H1 (cell line): ENCODE measurements at regions not wholly inside any gene's neighbourhood (a gene's known extent, or its start where the extent isn't known, plus 50 kb on each side); places are given as distances from the start of the nearest gene placed in this dataset.

Experiments
- ATF3 ChIP-seq: IDR thresholded peaks from 2 replicates; pipeline ENCODE4 v1.6.1; 2011; ENCODE audit warnings: low read depth, mild to moderate bottlenecking, low read length; ENCODE audit not compliant: insufficient read depth
- CEBPB ChIP-seq: IDR thresholded peaks from 2 replicates; pipeline ENCODE4 v1.6.1; 2012; ENCODE audit warnings: low read depth, low read length
- EP300 ChIP-seq, 2 experiments: IDR thresholded peaks; 1 replicate in 1 of 2; 2 replicates in 1 of 2; pipeline ENCODE4 v1.6.1; 2011 to 2012; ENCODE audit warnings: low read depth in 2 of 2, low read length in 2 of 2, mild to moderate bottlenecking in 2 of 2, borderline replicate concordance in 1 of 2, inconsistent platforms in 1 of 2, moderate library complexity in 1 of 2
- SP4 ChIP-seq: IDR thresholded peaks from 2 replicates; pipeline ENCODE4 v1.6.1; 2012; ENCODE audit warnings: low read length, inconsistent platforms
- TF ChIP-seq, protein P1 (sequence below): fragments of 300-600 bp; sonication (generic); IDR thresholded peaks from 2 replicates; pipeline ENCODE4 v1.7.1; 2012; ENCODE audit warnings: low read length, moderate library complexity, mild to moderate bottlenecking, inconsistent platforms; ENCODE audit not compliant: insufficient replicate concordance
- TF ChIP-seq, protein P2 (sequence below): IDR thresholded peaks from 2 replicates; pipeline ENCODE4 v1.6.1; 2011; ENCODE audit warnings: low read length, improper control_type of control experiment

DNA sequence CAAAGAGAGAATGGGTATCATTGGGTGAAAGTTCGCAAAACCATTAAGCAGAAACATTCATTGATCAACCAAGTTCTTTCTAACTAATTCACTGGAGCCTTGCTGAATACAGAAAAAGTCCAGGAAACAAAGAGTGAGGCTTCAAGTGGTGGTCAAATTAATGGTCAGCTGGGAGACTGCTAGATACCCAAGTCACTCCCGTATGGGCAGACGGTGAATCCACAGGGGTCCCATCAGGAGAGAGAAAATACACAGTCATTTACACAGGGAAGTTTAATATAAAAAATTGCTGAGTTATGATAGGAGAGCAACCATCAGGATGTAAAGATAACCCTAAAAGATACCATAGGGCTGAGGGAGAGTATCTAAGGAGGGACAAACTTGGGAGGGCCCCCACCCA, 198.7 kb upstream of the DTNBP1 start (continued):
- TF ChIP-seq, protein P1, sequence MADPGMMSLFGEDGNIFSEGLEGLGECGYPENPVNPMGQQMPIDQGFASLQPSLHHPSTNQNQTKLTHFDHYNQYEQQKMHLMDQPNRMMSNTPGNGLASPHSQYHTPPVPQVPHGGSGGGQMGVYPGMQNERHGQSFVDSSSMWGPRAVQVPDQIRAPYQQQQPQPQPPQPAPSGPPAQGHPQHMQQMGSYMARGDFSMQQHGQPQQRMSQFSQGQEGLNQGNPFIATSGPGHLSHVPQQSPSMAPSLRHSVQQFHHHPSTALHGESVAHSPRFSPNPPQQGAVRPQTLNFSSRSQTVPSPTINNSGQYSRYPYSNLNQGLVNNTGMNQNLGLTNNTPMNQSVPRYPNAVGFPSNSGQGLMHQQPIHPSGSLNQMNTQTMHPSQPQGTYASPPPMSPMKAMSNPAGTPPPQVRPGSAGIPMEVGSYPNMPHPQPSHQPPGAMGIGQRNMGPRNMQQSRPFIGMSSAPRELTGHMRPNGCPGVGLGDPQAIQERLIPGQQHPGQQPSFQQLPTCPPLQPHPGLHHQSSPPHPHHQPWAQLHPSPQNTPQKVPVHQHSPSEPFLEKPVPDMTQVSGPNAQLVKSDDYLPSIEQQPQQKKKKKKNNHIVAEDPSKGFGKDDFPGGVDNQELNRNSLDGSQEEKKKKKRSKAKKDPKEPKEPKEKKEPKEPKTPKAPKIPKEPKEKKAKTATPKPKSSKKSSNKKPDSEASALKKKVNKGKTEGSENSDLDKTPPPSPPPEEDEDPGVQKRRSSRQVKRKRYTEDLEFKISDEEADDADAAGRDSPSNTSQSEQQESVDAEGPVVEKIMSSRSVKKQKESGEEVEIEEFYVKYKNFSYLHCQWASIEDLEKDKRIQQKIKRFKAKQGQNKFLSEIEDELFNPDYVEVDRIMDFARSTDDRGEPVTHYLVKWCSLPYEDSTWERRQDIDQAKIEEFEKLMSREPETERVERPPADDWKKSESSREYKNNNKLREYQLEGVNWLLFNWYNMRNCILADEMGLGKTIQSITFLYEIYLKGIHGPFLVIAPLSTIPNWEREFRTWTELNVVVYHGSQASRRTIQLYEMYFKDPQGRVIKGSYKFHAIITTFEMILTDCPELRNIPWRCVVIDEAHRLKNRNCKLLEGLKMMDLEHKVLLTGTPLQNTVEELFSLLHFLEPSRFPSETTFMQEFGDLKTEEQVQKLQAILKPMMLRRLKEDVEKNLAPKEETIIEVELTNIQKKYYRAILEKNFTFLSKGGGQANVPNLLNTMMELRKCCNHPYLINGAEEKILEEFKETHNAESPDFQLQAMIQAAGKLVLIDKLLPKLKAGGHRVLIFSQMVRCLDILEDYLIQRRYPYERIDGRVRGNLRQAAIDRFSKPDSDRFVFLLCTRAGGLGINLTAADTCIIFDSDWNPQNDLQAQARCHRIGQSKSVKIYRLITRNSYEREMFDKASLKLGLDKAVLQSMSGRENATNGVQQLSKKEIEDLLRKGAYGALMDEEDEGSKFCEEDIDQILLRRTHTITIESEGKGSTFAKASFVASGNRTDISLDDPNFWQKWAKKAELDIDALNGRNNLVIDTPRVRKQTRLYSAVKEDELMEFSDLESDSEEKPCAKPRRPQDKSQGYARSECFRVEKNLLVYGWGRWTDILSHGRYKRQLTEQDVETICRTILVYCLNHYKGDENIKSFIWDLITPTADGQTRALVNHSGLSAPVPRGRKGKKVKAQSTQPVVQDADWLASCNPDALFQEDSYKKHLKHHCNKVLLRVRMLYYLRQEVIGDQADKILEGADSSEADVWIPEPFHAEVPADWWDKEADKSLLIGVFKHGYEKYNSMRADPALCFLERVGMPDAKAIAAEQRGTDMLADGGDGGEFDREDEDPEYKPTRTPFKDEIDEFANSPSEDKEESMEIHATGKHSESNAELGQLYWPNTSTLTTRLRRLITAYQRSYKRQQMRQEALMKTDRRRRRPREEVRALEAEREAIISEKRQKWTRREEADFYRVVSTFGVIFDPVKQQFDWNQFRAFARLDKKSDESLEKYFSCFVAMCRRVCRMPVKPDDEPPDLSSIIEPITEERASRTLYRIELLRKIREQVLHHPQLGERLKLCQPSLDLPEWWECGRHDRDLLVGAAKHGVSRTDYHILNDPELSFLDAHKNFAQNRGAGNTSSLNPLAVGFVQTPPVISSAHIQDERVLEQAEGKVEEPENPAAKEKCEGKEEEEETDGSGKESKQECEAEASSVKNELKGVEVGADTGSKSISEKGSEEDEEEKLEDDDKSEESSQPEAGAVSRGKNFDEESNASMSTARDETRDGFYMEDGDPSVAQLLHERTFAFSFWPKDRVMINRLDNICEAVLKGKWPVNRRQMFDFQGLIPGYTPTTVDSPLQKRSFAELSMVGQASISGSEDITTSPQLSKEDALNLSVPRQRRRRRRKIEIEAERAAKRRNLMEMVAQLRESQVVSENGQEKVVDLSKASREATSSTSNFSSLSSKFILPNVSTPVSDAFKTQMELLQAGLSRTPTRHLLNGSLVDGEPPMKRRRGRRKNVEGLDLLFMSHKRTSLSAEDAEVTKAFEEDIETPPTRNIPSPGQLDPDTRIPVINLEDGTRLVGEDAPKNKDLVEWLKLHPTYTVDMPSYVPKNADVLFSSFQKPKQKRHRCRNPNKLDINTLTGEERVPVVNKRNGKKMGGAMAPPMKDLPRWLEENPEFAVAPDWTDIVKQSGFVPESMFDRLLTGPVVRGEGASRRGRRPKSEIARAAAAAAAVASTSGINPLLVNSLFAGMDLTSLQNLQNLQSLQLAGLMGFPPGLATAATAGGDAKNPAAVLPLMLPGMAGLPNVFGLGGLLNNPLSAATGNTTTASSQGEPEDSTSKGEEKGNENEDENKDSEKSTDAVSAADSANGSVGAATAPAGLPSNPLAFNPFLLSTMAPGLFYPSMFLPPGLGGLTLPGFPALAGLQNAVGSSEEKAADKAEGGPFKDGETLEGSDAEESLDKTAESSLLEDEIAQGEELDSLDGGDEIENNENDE: no peak
- TF ChIP-seq CEBPB (no peak), ATF3 (no peak), SP4 (no peak), EP300 (IDR thresholded peaks at IDR 0.05; ENCODE audit: borderline replicate concordance in 1 of 2, low read depth in 2 of 2, low read length in 2 of 2) (no peak)
- TF ChIP-seq, protein P2, sequence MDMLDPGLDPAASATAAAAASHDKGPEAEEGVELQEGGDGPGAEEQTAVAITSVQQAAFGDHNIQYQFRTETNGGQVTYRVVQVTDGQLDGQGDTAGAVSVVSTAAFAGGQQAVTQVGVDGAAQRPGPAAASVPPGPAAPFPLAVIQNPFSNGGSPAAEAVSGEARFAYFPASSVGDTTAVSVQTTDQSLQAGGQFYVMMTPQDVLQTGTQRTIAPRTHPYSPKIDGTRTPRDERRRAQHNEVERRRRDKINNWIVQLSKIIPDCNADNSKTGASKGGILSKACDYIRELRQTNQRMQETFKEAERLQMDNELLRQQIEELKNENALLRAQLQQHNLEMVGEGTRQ: no peak
